NCI-H526 treated with DMSO at 0.1 percent for 48 hours (cell line): ENCODE measurements at regions not wholly inside any gene's neighbourhood (a gene's known extent, or its start where the extent isn't known, plus 50 kb on each side); places are given as distances from the start of the nearest gene placed in this dataset.

Experiments
- DNase-seq: peaks from one replicate; lab custom pipeline; 2025; lab: John Stamatoyannopoulos, UW

DNA sequence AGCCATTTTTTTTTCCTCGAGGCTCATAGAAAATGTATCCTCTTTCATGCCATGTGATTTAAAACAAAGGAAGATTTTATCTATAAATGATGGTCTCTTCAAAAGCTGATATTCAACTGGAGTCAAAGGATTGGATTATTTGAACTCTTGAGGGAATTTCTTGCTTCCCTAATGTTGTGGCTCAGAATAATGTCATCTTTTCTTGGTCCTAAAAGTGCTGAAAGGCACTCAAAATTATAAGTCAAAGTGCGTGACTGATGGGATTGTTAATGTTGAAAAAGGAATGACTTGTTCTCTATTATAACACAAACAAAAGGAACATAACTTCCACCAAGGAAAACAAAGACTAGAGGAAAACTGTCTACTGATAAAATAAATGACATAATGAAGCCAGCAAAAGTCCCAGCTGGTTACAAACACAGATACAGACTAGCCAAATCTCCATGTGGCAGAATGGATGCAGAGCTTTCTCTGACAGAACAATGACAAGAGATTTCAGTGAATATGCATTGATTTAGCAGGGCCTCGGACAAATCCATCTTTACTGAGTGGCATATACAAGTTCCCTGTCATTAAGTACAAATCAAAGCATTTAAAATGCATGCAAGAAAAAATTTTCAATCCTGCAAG lies 552.6 kb downstream of the GBA3 start:
- no peak for DNase-seq

DNA sequence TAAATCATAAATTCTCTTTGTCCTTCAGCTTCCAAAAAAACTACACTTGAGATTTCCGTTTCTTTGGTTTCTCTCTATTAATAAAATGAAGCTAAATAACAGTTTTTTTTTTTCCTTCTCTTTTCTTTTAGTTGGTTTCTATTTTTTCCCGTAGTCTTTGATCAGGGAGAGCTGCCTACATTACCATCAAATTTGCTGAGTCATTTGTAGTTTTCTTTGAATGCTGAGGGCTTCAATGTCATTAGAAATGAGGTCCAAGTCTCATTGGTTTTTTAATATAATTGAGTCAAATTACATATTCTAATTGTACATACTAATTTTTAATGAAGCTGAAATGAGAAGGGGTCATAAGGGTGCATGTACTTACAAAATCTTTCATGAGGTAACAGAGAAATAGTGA lies 550.2 kb downstream of the GBA3 start:
- DNase-seq = no peak

DNA sequence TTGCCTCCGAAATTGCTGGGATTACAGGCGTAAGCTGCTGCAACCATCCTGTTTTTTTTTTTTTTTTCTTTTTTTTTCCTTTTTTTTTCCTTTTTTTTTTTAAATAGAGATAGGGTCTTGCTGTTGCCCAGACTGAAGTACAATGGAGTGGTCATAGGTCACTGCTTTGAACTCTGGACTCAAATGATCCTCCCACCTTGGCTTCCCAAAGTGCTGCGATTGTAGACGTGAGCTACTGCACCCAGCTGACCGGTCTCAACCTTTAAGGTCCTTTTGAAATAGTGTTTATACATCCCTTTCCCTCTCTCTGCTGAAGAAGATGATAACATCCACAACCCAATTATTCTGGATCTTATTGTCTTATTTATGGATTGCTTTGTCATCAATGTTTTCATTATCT lies 548.7 kb downstream of the GBA3 start:
- DNase-seq = no peak

DNA sequence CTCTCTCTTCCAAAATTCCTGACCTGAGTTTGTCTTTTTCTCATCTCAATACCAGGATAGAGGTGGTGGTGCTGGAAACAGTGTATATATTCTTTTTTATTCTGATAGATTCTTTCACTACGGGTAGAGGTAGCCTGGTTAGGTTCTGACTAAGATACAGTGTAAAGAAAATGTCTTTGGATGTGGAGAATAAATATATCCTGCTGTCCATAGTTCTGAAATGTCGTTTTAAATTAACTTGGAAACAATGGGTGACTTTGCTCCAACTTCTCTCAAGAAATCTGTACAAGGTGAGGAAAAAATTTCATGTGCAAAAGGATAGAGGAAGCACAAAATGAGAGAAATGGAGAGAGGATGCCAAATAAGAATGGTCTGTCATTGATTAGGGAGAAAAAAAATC lies 546.1 kb downstream of the GBA3 start:
- DNase-seq = no peak

DNA sequence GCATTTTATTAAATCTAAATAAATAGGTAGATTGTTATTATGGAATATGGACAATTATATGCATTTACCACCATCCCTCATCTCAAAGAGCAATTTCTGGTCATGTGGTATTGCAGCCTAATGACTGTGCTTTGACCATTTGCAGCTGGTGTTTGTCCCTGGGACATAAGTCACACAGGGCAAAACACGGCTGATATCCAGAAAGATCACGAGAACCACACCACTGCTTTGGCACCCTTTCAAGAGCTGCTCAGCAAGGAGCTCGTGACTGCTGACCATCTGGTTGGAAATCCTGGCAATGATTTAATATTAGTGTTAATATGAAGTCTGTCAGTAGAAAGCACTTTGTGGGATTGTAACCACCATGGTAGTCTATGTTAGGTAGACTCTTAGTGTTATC lies 545.0 kb downstream of the GBA3 start:
- DNase-seq = no peak

DNA sequence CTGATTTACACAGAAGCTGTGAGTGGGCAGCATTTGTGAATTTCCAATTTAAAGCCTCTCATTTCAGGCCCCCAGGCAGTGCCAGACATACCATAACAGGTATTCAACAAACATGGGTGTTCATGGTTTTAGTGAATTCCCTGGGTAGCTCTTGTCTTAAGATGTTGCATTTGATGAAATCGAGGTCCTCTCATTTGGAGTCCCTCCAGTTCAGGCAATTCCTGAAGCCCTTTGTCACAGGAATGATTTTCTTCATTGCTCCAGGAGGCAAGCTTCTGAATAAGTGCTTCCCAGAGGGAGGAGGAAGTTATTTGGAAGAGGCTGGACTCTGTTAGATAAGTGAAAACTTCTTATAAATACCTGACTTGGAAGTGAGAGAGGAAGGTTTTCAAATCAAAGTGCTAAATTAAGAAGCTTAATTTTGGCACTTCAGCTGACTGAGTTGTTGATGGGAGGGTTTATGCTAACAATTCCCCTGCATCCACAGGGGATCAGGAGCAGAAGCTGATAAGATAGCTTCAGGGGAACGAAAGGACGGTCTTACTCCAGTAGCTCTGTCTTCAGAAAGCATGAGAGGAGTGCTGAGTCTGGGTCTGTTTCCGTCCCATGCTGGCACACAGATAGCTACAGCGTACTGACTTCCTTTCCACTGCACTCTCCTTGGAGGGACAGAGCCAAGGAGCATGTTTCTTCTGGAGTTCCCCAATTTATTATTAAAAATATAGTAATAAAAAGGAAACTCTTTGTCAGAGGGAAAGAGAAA lies 543.1 kb downstream of the GBA3 start:
- DNase-seq = no peak

DNA sequence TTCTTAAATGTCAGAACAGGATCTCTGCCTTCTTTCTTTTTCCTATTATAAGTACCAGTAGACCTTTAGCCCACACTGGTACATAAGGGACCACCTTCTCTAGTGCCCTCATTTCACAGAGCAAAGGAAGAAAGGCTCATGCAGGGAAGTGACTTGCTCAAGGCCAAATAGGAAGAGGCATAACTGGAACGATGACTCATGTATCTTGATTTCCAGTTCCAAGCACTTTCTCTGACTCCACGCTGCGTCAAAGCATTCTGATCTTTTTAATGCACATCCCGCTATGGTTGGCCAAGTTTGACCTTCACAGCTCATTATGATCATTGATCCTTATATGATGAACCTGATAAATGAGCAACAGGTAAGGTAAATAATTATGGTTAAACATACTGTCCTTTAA lies 542.0 kb downstream of the GBA3 start:
- DNase-seq = no peak

DNA sequence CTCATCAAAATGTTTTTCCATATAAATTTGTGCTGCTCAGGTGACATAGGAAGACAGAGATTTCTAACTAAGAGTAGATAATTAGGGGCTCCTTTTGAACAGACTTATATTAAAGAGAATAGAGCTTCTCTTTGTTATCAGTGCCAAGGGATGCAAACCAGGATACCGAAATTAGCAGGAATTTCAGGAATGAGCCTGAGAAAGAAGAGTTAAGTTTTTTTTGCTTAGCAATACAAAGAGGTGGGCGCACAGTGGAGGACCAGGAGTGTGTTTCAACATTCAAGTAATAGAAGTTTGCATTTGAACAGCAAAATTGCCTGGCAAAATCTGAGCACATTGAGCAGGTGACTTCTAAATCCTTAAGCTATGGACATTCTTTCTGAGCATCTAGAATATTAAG lies 541.3 kb downstream of the GBA3 start:
- no peak for DNase-seq

DNA sequence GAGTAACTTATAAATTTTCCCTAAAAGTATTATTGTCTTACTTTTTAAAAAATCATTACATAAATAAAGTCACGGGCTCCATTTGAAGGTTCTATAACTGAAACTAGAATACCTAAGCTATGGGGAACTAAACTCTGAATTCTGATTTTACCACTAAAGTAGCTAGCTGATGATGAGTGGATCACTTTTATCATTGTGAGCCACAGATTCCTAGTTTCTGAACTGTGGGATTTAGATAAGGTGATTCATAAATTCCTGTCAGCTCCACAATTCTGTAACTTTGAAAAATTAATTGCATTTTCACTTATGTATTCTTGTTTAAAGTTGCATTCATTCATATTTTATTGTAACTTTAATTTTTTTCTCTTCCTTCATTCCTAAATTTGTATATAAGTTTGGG lies 540.9 kb downstream of the GBA3 start:
- no peak for DNase-seq

DNA sequence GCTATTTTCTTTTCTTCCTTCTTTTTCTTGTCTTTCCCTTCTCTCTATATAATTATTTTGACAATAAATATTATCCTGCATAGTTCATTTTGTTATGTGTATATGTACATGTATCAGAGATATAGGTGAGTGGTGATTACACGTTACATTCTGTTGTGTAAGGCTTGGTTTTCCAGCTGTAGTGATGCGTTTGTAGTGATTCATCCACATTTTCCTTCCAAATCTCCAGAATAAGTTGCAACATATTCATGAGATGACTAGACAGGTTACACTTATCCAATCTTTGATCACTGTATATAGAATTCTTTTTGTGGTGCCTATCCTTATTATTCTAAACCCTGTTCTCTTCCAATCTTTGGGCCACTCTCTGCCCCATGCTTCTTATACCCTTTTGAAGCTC lies 540.2 kb downstream of the GBA3 start:
- no peak for DNase-seq

DNA sequence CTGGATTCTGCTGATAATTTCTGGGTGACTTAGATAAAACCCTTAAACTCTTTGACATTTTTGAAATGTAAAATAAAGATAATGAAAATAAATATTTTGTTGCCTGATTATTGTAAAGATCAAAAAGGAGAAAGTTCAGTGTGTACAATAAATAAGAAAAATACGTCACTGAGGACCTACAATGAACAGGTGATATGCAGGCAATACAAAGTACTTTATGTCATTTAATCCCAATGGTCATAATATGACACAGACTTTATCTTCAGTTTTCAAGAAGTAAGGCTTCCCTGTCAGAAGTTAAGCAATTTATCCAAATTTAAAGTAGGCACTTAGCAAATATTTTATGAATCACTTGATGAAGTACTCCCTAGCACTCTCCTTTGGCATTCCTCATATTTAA lies 532.8 kb downstream of the GBA3 start:
- DNase-seq = no peak

DNA sequence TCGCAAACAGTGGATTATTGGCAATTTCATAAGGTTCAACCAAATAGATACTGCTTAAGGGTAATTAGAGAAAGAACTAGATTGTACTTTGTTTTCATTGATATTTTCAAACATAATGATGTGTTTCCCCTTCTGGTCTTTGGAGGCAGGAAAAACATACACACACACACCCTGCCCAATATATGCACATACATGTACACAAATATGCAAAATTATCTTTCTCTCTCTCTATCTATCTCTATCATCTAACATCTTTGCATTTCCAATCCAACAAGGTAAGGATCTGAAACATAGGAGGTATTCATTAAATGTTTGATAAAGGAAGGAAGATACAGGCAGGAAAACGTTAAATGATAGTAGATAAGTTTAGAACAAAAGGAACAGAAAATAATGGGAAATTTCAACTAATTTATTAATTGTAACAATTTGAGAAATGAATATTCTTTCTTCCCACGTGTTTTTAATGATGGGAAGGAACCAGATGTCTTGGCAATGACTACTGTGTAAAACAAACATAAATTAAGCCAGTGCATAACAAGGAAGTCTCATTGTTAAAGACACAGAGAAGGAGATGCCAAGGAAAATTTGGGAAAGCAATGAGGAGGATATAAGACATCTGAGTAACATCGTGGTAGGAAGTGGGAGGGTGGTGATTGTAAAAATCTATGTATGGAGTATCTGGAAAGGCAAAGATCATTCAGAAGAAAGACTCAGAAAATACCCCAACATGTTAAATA lies 532.1 kb downstream of the GBA3 start:
- DNase-seq = no peak

DNA sequence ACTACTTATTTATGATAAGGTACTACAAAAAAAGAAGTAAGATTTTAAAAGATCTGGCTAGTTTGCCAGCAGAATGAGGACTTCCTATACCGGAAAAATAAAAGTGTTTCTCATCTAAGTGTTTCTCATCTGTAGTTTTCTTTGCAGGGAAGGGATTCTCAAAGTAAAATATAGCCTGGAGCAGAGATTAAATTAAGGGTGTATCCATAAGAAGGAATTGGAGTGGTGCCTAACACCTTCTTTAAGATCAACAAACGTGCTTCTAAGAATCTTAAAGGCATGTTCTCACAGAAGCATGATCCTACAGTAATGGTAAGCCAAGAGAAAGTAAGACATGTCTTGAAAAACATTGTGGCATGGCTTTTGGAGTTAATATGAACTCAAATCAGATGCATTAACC lies 528.2 kb downstream of the GBA3 start:
- DNase-seq = no peak

DNA sequence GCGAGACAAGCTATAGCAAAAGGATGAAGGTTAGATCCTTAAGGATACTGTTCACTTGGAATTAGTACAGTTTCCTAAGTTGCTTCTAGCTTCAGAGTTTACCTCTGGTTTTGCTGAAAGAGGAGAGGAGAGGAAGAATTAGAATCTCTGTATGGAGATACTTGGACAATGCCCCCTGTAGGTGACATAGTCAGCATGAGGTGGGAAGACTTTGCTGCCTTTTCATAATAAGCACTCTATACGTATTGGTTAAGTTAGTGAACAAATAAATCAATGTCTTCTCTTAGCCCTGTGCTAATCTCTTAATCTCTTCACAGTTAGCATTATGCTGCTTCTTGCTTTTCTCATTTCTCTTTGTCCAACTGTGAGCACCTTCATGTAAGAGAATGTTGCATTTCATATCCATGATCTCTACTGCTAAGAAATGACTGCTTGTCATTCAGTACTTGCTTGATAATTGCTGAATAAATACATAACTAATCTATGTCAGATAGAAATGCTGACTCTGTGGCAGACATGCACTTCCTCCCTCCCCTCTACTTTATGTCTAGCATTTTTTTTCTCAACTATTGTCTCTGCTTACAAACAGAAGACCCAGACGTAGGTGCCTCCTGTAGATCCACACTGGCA lies 527.2 kb downstream of the GBA3 start:
- DNase-seq = no peak

DNA sequence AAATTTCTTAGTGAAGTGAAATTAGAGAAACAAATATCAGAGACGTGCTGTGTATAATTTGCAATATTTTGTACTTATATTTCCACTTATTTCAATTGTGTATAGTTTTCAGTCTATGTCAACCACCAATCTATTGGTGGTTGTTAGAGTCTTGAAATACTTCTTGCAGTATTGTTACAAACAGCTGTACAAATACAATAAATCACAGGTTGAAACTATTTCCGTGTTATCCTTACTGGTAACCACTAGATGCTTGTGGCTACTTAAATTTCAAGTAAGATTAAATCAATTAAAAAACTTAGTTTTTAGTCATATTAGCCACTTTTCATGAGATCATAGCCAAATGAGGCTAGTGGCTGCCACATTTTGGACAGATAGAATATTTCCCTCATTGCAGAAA lies 520.5 kb downstream of the GBA3 start:
- no peak for DNase-seq

DNA sequence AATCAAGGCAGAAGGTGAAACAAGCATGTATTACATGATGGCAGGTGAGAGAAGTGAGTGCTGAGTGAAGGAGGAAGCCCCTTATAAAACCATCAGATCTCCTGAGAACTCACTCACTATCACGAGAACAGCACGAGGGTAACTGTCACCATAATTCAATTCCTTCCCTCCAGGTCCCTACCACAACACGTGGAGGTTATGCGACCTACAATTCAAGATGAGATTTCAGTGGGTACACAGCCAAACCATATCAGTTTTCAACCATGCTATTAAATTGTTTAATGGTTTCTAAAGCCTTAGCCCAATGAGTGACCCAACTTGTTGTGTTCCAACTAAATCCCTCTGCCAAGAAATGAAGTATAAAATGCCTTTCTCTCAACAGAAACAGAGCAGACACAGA lies 519.8 kb downstream of the GBA3 start:
- DNase-seq = no peak

DNA sequence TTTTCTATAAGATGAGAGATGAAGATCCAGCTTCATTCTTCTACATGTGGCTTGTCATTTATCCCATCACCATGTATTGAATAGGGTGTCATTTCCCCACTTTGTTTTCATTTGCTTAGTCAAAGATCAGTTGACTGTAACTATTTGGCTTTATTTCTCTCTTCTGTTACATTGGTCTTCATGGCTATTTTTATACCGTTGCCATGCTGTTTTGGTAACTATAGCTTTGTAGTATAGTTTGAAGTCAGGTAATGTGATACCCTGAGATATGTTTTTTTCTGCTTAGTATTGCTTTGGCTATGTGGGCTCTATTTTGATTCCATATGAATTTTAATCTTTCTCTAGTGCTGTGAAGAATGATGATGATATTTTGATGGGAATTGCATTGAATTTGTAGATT lies 514.3 kb downstream of the GBA3 start:
- DNase-seq = no peak

DNA sequence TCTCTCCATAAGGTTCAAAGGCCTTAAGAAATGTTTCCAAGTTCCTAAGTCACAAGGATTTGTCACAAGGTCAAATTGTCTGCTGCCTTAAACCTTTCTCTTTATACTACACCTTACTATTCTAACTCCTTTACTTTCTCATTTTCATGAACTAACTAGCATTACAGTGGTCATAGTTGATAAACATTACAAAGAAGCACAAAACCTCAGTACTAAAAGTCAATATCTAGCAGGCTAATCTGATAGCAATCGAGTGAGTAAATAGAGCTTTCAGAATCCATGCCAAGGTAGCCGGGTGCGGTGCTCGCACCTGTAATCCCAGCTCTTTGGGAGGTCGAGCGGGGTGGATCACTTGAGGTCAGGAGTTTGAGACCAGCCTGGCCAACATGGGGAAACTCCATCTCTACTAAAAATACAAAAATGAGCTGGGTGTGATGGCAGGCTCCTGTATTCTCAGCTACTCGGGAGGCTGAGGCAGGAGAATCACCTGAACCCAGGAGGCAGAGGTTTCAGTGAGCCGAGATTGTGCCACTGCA lies 510.0 kb downstream of the GBA3 start:
- DNase-seq = no peak

DNA sequence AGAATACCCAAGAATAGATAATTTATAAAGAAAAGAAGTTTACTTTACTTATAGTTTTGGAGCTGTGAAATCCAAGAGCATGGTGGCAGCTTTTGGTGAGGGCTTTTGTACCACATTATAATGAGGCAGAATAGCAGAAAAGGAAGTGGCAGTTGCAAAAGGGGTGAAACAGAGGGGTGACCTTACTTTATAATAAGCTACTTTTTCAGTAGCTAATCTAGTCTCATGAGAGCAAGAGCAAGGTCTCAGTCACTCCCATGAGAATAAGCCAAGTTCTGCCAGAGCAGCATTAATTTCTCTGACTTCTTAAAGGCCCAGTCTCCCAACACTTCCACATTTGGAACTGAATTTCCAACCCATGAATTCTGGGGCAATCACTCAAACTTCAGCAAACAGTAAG lies 502.0 kb downstream of the GBA3 start:
- no peak for DNase-seq

DNA sequence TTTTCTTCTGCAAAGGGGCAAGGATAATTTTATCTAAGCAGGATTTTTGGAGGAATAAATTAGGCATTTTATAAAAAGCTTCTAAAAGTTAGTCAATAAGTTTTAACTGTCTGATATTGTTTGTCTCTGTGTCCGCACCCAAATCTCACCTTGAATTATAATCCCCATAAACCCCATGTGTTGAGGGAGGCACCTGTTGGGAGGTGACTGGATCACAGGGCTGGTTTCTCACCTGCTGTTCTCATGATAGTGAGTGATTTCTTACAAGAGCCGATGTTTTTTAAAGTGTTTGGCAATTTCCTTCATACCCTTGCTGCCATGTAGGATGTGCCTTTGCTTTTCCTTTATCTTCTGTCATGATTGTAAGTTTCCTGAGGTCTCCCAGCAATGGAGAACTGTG lies 481.4 kb downstream of the GBA3 start:
- DNase-seq = no peak

DNA sequence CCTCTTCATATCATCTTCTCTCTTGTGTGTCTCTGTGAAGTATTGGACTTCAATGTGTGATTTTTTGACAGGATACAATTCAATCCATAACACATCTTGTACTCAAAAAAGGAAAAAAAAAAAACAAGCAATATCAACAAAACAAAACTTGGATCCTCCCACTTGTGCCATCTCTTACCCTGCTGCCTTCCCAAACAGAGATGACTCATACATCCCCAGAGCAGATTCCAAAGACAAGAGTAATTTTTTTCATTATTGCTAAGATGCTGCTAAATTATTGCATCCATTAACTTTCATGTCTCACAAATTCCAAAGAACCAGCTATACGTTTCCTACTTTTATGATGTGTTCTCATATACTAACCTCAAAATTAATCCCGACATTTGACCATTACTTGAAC lies 479.2 kb downstream of the GBA3 start:
- DNase-seq = no peak

DNA sequence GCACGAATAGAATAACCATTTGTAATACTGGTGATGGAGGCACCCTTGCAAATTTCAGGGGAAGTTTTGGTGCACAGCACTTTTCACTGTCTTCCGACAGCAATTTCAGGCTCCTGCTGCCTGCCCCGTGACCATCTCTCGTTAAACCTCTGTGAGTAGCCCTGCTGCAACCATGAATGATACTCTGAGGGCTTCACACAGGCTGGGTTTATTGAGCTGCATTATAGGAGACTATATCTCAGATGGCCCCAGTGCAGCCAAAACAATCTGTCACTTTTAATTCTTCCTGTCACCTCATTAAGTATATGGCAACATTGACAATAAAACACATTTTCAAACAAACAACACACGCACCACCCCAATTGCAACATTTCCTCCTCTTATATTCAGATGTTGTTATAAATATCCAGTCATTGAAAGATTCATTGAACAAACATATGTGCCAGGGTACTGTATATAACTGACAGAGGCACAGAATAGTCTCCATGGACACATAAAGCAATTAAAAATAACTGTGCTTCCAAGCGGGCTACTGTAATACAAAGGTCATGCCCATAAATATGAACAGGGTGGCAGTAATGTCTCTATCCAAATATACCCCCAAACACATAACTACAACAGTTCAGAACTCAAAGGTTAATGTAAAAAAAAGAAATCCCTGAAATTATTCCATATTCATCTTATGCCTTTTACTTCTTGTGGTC lies 477.0 kb downstream of the GBA3 start:
- DNase-seq = no peak
